ENCODE measurements at regions not wholly inside any gene's neighbourhood (a gene's known extent, or its start where the extent isn't known, plus 50 kb on each side); places are given as distances from the start of the nearest gene placed in this dataset.

DNA sequence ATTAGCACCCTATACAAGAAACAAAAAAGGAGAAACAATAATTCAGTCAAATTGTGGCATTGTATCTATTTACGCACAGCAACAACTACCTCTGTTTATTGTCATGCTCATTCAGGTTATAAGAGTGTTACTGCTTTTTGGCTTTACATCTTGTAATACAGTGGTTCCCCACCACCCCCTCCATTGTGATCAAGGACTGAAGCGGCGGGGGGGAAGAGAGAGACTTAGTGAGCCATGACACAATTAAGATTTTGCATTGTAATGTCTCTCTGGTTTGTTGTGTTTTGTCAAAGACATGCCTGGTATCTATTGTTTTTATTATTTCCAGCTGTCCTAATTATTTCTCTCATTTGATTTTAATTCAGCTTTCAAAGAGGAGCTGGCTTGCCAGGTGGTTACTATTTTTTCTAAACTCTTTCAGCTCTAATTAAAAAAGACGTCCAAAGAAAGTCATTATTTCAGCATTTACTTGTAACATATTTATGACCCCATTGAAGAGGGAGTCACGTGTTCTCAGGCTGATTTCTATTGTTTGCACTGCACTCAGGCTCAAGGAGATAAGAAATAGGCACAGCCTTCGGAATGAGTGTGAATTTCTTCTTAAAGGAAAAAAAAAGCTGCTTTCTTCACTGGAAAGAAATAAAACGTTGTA, 234.4 kb upstream of the TBL1XR1 start:
- no peak for DNase-seq (ENCODE audit: low read depth in 2 of 2)

- no peak for DNase-seq (ENCODE audit: low read depth in 2 of 2)
Observed at GRCh38 chr3:177435301-177435700, 238.0 kb upstream of the TBL1XR1 start.

- DNase-seq (ENCODE audit: low read depth in 2 of 2), result no peak
Observed at GRCh38 chr3:177437513-177438337, 240.4 kb upstream of the TBL1XR1 start.

- no peak for DNase-seq (ENCODE audit: low read depth in 2 of 2)
Observed at GRCh38 chr3:177438596-177439220, 241.4 kb upstream of the TBL1XR1 start.

DNA sequence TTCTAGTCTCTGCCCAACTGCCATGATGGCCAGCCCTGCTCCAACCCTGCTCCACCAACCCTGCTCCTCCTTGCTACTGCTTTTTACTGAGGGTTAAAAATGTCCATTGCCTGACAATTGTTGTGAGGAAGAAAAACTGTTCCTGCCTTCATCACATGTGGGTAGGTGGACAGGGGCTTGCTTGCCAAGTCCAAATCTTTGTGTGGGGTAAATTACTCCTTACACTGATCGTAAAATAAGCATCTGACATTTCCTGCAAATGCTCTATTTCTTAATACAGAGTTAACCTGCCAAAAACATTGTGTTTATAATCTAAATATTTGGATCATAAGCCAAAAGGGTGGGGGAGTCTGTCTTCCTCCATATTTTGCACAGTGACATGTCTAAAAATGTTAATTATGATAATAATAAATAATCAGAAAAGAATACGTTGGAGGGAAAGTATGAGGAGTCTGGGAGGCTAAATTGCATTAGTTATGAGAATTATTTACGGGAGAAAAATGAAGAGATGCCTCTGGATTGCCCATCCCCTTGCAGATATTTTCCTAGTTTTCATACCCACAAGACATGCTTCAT, 242.5 kb upstream of the TBL1XR1 start:
- peak in 1 of 2 experiments; percentile 59 for DNase-seq (ENCODE audit: low read depth in 2 of 2)

DNA sequence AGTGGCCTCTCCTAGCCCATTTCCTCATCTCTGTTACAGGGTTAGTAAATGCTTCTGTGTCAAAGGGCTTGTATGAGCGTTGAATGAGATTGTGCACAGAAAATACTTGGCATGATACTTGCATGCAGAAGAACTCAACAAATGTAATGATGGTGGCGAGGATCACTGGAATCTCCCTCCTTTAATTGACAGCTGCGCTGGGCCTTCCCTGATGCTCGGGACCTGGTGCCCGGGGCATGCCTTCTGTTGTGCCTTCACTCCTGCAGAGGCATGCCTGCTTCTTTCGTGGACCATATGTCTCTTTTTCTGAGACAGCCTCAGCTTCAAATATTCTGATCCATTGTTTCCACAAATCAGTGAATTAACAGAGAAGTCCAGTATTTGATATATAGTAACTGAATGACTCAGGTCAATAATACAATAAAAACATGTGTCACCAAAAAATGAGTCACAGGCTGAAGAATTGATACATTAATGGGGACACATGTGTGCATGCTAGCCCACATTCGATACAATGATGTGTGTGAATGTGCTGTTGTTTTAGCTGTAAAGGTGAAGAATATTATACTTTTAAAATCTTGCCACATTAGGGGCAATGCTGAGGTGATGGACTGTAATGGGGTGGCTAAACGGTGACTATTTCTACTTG, 243.3 kb upstream of the TBL1XR1 start:
- no peak for DNase-seq (ENCODE audit: low read depth in 2 of 2)

- DNase-seq (ENCODE audit: low read depth in 2 of 2), result no peak
Observed at GRCh38 chr3:177441276-177441812, 244.1 kb upstream of the TBL1XR1 start.

- no peak for DNase-seq (ENCODE audit: low read depth in 2 of 2)
Observed at GRCh38 chr3:177441813-177442646, 244.7 kb upstream of the TBL1XR1 start.

DNA sequence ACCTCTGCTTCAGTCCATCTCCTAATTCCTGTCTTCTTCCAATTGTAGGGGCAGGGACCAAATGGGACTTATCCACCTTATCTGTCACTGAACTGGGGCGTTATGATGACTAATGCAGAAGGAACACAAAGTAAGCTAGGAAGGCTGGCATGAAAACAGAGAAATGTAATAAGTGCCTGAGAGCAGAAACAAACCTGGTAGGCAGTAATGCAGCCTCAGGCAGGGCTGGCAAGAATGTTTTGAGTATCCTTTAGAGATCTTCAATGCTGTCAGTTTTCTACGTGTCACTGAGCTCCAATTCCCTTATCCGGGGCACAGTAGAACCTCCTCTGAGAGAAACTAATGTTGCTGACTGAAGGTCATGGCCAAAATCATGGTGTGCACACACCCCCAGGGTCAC, 246.2 kb upstream of the TBL1XR1 start:
- no peak for DNase-seq (ENCODE audit: low read depth in 2 of 2)

DNA sequence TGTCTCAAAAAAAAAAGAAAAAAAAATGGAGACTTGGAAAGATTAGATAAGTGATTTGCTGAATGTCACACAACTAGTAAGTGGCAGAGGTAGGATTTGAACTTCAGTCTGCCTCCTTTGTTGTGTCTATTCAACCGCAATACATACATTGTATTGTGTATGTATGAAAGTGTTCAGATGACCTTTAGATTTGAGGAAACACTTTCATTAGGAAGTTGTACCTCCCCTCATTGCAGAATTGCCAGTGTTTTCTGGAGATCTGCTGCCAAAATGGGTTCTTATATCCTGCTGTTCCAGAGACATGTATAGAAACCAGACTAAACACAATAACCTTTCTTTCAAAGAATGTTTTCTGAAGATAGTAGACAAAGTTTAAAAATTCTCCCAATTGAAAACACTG, 247.4 kb upstream of the TBL1XR1 start:
- no peak for DNase-seq (ENCODE audit: low read depth in 2 of 2)

DNA sequence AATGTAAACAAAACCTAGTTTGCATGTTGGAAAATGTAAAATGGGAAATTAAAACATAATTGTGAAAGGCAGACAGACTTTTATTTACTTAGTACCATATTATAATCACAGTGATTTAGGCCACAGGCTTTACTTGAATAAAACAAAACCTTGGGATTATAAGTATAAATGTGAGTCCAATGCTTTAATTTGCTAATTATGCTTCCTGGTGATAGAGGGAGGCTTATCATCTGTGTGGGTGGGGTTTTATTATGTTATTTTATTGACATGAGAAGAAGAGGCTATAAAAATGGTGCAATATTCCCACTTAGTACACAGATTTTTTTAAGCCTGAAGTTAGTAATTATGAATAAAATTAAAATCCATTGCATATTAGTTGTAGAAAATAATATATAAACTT, 248.3 kb upstream of the TBL1XR1 start:
- DNase-seq (ENCODE audit: low read depth in 2 of 2), result no peak

GRCh38 chr3:177446165-177446601, 248.9 kb upstream of the TBL1XR1 start:
- no peak for DNase-seq (ENCODE audit: low read depth in 2 of 2)

DNA sequence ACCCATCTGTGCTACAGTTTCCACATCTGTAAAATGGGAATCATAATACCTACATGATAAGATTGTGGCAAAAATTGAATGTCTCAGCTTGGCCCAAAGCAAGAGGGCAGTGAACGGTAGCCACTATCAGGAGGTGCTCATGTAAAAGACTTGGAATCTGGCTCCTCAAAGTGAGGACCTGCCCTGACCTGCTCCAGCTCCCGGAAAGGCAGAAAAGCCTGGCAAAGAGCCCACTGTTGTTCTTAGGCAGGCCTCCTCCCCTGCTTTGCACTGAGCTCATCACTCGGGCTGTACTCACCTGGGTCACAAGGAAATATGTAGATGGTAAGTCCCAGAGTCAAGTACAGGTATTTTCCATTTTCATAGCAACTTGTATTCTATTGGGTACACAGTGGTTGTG, 250.7 kb upstream of the TBL1XR1 start:
- no peak for DNase-seq (ENCODE audit: low read depth in 2 of 2)

- no peak for DNase-seq (ENCODE audit: low read depth in 2 of 2)
Observed at GRCh38 chr3:177448987-177449359, 251.7 kb upstream of the TBL1XR1 start.

GRCh38 chr3:177449360-177450006, 252.2 kb upstream of the TBL1XR1 start:
- DNase-seq (ENCODE audit: low read depth in 2 of 2), result no peak

GRCh38 chr3:177451301-177451750, 254.0 kb upstream of the TBL1XR1 start:
- DNase-seq (ENCODE audit: low read depth in 2 of 2), result no peak

DNA sequence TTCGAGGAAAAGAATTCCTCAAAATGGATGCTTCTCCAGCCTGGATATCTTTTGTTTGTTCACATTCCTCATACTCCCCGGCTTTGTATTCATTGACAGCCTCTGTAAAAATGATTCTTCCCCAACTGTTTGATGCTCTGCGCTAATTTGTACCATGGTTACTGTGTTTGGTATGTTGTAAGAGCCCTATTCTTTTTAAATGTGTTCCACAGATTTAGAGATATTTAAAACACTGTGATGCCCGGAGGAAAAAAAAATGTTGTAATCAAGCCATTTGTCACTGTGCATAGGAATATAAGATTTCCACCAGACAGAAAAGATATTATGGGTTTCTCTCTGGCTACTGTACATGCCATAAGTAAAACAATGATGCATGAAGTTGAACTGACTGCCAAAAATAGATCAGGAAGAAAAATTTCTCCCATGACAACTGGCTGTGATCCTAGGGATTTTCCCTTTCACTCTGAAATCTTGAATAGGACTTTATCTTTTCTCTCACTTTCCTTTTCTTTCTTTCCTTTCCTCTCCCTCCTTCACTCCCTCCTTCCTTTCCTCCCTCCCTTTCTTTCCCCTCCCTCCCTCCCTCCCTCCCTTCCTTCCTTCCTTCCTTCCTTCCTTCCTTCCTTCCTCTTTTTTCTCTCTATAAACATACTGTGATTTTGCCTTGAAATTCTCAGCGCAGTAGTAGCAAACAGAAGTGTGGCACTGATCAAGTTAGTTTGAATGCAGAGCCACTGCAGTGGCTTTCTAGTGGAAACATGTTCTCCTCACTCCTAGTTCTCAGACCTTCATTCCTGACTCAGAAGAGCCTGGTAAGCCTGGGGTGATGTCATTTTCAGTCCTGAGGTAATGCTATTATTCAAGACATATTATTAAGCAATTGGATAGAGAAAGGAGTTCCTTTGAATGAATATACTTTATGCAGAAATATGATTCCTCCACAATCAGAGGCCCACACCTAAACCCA, 254.9 kb upstream of the TBL1XR1 start:
- DNase-seq (ENCODE audit: low read depth in 2 of 2), result peak; percentile 70 to 72

DNA sequence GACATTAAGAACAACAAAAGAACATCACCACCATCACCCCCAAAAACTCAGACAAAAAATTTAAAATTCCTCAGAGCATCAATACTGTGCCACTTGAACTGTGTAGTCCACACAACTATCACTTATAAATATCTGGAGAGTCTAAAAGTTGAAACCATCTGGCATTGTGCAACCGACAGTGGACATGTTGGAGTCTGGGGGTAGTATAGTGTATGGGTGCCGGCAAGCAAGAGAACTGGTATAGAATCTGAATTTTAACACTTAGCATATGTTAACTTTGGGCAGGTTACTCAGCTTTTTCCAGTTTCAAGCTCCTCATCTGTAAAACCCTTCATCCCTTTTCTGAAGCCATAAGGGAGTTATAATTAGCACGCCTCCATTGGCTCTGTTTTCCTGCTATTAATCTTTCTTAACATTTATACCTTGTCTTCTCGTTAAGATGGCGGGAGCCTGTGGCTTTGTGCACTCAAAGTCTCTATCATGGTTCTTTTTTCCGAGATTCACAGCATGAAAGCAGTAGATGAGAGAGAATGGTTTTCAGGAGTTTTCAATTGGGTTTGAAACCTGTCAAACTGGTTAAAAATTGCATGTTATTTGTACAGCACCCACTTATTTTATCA, 255.7 kb upstream of the TBL1XR1 start:
- no peak for DNase-seq (ENCODE audit: low read depth in 2 of 2)

- no peak for DNase-seq (ENCODE audit: low read depth in 2 of 2)
Observed at GRCh38 chr3:177453451-177453844, 256.2 kb upstream of the TBL1XR1 start.

All from fibroblast of skin of left quadriceps (primary cell).